Caco-2 (cell line): ENCODE measurements at regions not wholly inside any gene's neighbourhood (a gene's known extent, or its start where the extent isn't known, plus 50 kb on each side); places are given as distances from the start of the nearest gene placed in this dataset.

Experiments used
- BruUV-seq: library from RNA; stranded (reverse); fragments of 400-500 nt; replicated peaks from 2 replicates; lab custom pipeline; 2021; lab: Mats Ljungman, UMichigan
- CTCF ChIA-PET: fragments of 300-600 bp; sonication (Branson Sonifier 250); formaldehyde crosslinking; loops from one replicate; lab custom pipeline; 2022; ENCODE audit warnings: antibody characterized with exemption; lab: Charles Lee
- POLR2A ChIA-PET: fragments of 300-600 bp; sonication (Branson Sonifier 250); formaldehyde crosslinking; loops from one replicate; lab custom pipeline; 2022; ENCODE audit warnings: antibody characterized with exemption; lab: Charles Lee
- DNase-seq, 2 experiments: peaks; one replicate each; pipeline versions ENCODE4 v3.0.0 to v3.0.0-alpha.2; 2020 to 2022
- H3K27me3 ChIP-seq: replicated peaks from 2 replicates; pipeline ENCODE4 v1.6.0; 2011; ENCODE audit warnings: low read length; ENCODE audit not compliant: control insufficient read depth, insufficient read depth
- H3K36me3 ChIP-seq: 2 replicates; pipeline ENCODE4 v1.5.1; 2011; ENCODE audit warnings: low read length; ENCODE audit not compliant: control insufficient read depth, insufficient read depth
- H3K4me1 ChIP-seq: fragments of 250-450 bp; sonication (Bioruptor Pico); 2 replicates; pipeline ENCODE4 v1.5.1; 2020; ENCODE audit warnings: mild to moderate bottlenecking
- H3K4me3 ChIP-seq: 2 replicates; pipeline ENCODE4 v1.5.1; 2011; ENCODE audit warnings: low read depth, mild to moderate bottlenecking, control low read depth, low read length
- H3K9me3 ChIP-seq: fragments of 250-450 bp; sonication (Bioruptor Pico); 2 replicates; pipeline ENCODE4 v1.5.1; 2020; ENCODE audit warnings: mild to moderate bottlenecking, moderate library complexity
- H3K27ac Mint-ChIP-seq: one replicate; pipeline ENCODE4 v1.8.0; 2022; ENCODE audit warnings: mixed read lengths; ENCODE audit not compliant: unreplicated experiment
- H3K27me3 Mint-ChIP-seq: one replicate; pipeline ENCODE4 v1.8.0; 2022; ENCODE audit warnings: mixed read lengths; ENCODE audit not compliant: insufficient read depth, unreplicated experiment
- H3K36me3 Mint-ChIP-seq: one replicate; pipeline ENCODE4 v1.8.0; 2022; ENCODE audit warnings: mild to moderate bottlenecking, mixed read lengths; ENCODE audit not compliant: insufficient read depth, unreplicated experiment
- H3K4me1 Mint-ChIP-seq: one replicate; pipeline ENCODE4 v1.8.0; 2022; ENCODE audit warnings: low read depth, mixed read lengths; ENCODE audit not compliant: unreplicated experiment
- H3K4me3 Mint-ChIP-seq: one replicate; pipeline ENCODE4 v1.8.0; 2022; ENCODE audit warnings: mild to moderate bottlenecking, moderate library complexity, mixed read lengths; ENCODE audit not compliant: unreplicated experiment
- H3K9me3 Mint-ChIP-seq: one replicate; pipeline ENCODE4 v1.8.0; 2022; ENCODE audit warnings: mixed read lengths; ENCODE audit not compliant: unreplicated experiment
- intact Hi-C: fragments of 100-400 bp; cut with micrococcal nuclease; formaldehyde crosslinking; loops from one replicate; pipeline ENCODE4 v1.10.0; 2022; ENCODE audit not compliant: unreplicated experiment
- TF ChIP-seq, protein P1 (sequence below), 2 experiments: fragments of 200-600 bp in 1 of 2; IDR thresholded peaks; 1 replicate in 1 of 2; 2 replicates in 1 of 2; pipeline versions ENCODE4 v1.5.1 to v1.8.0; 2011 to 2022; ENCODE audit warnings: antibody characterized with exemption in 1 of 2, control low read depth in 1 of 2, inconsistent platforms in 1 of 2, low read depth in 1 of 2, low read length in 1 of 2, mild to moderate bottlenecking in 1 of 2, moderate library complexity in 1 of 2; ENCODE audit not compliant: insufficient read depth in 1 of 2, severe bottlenecking in 1 of 2, unreplicated experiment in 1 of 2

DNA sequence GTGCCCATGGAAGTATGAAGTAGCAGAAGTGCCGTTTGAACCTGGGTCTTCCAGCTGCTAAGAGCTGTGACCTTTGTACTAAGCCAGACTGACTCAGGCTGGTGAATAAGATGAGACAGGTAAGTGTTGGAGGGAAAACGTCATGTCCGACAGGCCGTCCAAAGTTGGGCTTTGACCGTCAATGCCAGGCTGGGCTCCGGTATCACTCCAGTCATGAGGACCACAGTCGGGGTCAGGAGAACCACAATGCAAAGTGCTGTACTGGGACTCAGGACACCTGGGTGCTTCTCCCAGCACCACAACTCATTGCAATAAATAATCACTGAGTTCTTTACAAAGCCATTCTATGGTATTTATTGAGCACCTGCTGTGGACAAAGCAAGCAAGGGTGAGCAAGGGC is 268.6 kb downstream of the HAPSTR1 start:
- Mint-ChIP-seq H3K4me3 (no peak overlapping the region), H3K36me3 (no peaks in the 10 kb centered on the region), H3K27ac (no peak overlapping the region), H3K4me1 (no peaks in the 10 kb centered on the region), H3K27me3 (peaks cover 4% of the 10 kb centered on the region), H3K9me3 (peaks cover 14% of the 10 kb centered on the region)
- ChIA-PET POLR2A (no interaction called here), CTCF (no interaction called here)
- Histone ChIP-seq H3K36me3 (no peaks in the 10 kb centered on the region), H3K27me3 (no peaks in the 10 kb centered on the region), H3K9me3 (no peaks in the 10 kb centered on the region; the same call in 1 of the 2 replicates), H3K4me3 (no peak overlapping the region), H3K4me1 (no peaks in the 10 kb centered on the region)
- DNase-seq: no peak
- BruUV-seq: no TSS peak
- intact Hi-C loops: no loop called here
- TF ChIP-seq, protein P1, sequence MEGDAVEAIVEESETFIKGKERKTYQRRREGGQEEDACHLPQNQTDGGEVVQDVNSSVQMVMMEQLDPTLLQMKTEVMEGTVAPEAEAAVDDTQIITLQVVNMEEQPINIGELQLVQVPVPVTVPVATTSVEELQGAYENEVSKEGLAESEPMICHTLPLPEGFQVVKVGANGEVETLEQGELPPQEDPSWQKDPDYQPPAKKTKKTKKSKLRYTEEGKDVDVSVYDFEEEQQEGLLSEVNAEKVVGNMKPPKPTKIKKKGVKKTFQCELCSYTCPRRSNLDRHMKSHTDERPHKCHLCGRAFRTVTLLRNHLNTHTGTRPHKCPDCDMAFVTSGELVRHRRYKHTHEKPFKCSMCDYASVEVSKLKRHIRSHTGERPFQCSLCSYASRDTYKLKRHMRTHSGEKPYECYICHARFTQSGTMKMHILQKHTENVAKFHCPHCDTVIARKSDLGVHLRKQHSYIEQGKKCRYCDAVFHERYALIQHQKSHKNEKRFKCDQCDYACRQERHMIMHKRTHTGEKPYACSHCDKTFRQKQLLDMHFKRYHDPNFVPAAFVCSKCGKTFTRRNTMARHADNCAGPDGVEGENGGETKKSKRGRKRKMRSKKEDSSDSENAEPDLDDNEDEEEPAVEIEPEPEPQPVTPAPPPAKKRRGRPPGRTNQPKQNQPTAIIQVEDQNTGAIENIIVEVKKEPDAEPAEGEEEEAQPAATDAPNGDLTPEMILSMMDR (IDR thresholded peaks at IDR 0.05; ENCODE audit: insufficient read depth in 1 of 2, low read depth in 1 of 2, low read length in 1 of 2, severe bottlenecking in 1 of 2, unreplicated experiment in 1 of 2): no peak

- BruUV-seq: no TSS peak
- no peaks in the 10 kb centered on the region for H3K36me3 ChIP-seq
- H3K4me1 ChIP-seq: no peaks in the 10 kb centered on the region
- no peak overlapping the region for H3K27ac Mint-ChIP-seq
- CTCF ChIA-PET: no interaction called here
- no peak for DNase-seq
- POLR2A ChIA-PET: no interaction called here
- TF ChIP-seq, protein P1 (IDR thresholded peaks at IDR 0.05; ENCODE audit: insufficient read depth in 1 of 2, low read depth in 1 of 2, low read length in 1 of 2, severe bottlenecking in 1 of 2, unreplicated experiment in 1 of 2): no peak
- H3K27me3 ChIP-seq: no peaks in the 10 kb centered on the region
- no peak overlapping the region for H3K4me3 Mint-ChIP-seq
- intact Hi-C loops: no loop called here
- H3K9me3 Mint-ChIP-seq: peaks cover 8% of the 10 kb centered on the region
- H3K4me3 ChIP-seq: no peak overlapping the region
- H3K27me3 Mint-ChIP-seq: peaks cover 4% of the 10 kb centered on the region
- H3K36me3 Mint-ChIP-seq: no peaks in the 10 kb centered on the region
- H3K4me1 Mint-ChIP-seq: no peaks in the 10 kb centered on the region
- H3K9me3 ChIP-seq: no peaks in the 10 kb centered on the region; the same call in 1 of the 2 replicates
These were observed 270.6 kb downstream of the HAPSTR1 start for GRCh38 chr16:9362050-9362449.

GRCh38 chr16:9362604-9363003 is 271.2 kb downstream of the HAPSTR1 start:
- H3K27me3 Mint-ChIP-seq: no peaks in the 10 kb centered on the region
- DNase-seq: no peak
- TF ChIP-seq, protein P1 (IDR thresholded peaks at IDR 0.05; ENCODE audit: insufficient read depth in 1 of 2, low read depth in 1 of 2, low read length in 1 of 2, severe bottlenecking in 1 of 2, unreplicated experiment in 1 of 2): no peak
- CTCF ChIA-PET: no interaction called here
- Histone ChIP-seq H3K9me3 (no peaks in the 10 kb centered on the region; the same call in 1 of the 2 replicates), H3K36me3 (no peaks in the 10 kb centered on the region), H3K27me3 (no peaks in the 10 kb centered on the region), H3K4me3 (no peak overlapping the region), H3K4me1 (no peaks in the 10 kb centered on the region)
- peaks cover 2% of the 10 kb centered on the region for H3K9me3 Mint-ChIP-seq
- no peak overlapping the region for H3K27ac Mint-ChIP-seq
- POLR2A ChIA-PET: no interaction called here
- no peaks in the 10 kb centered on the region for H3K4me1 Mint-ChIP-seq
- no peaks in the 10 kb centered on the region for H3K36me3 Mint-ChIP-seq
- BruUV-seq: no TSS peak
- intact Hi-C loops: no loop called here
- H3K4me3 Mint-ChIP-seq: no peak overlapping the region
